Ishikawa (cell line): ENCODE measurements at regions not wholly inside any gene's neighbourhood (a gene's known extent, or its start where the extent isn't known, plus 50 kb on each side); places are given as distances from the start of the nearest gene placed in this dataset.

ENCODE experiments used
- CEBPB ChIP-seq: IDR thresholded peaks from 2 replicates; pipeline ENCODE4 v1.6.1; 2012
- EGR1 ChIP-seq: IDR thresholded peaks from 2 replicates; pipeline ENCODE4 v1.6.1; 2012
- EP300 ChIP-seq: IDR thresholded peaks from 2 replicates; pipeline ENCODE4 v1.6.1; 2012; ENCODE audit warnings: borderline replicate concordance
- MAX ChIP-seq: IDR thresholded peaks from 2 replicates; pipeline ENCODE4 v1.6.1; 2012
- NFIC ChIP-seq: IDR thresholded peaks from 2 replicates; pipeline ENCODE4 v1.6.1; 2012
- RAD21 ChIP-seq: IDR thresholded peaks from 2 replicates; pipeline ENCODE4 v1.6.1; 2012; ENCODE audit warnings: low read depth
- REST ChIP-seq: IDR thresholded peaks from 2 replicates; pipeline ENCODE4 v1.6.1; 2012; ENCODE audit warnings: low read depth, mild to moderate bottlenecking
- TAF1 ChIP-seq: IDR thresholded peaks from 2 replicates; pipeline ENCODE4 v1.6.1; 2012; ENCODE audit warnings: low read depth, mild to moderate bottlenecking
- TCF12 ChIP-seq: IDR thresholded peaks from 2 replicates; pipeline ENCODE4 v1.6.1; 2012; ENCODE audit warnings: low read depth
- USF1 ChIP-seq: IDR thresholded peaks from 2 replicates; pipeline ENCODE4 v1.6.1; 2012
- ZBTB7A ChIP-seq: IDR thresholded peaks from 2 replicates; pipeline ENCODE4 v1.6.1; 2012; ENCODE audit warnings: low read depth

GRCh38 chr2:45068571-45069140 is 59.4 kb upstream of the SIX2 start:
- TF ChIP-seq CEBPB, result no peak
- TF ChIP-seq EP300, result no peak
- TF ChIP-seq RAD21, result no peak
- no peak for TF ChIP-seq NFIC
- TF ChIP-seq REST, result no peak
- no peak for TF ChIP-seq ZBTB7A
- no peak for TF ChIP-seq MAX
- no peak for TF ChIP-seq EGR1
- no peak for TF ChIP-seq TCF12
- no peak for TF ChIP-seq TAF1
- no peak for TF ChIP-seq USF1
